D721Med (cell line): ENCODE measurements at regions not wholly inside any gene's neighbourhood (a gene's known extent, or its start where the extent isn't known, plus 50 kb on each side); places are given as distances from the start of the nearest gene placed in this dataset.
"Not testable (repeated sequence)": the region's sequence is repeated elsewhere in the genome, so short reads cannot be mapped to it uniquely, and the experiment has no call there.

Experiments
- DNase-seq: peaks from one replicate; pipeline ENCODE4 v3.0.0; 2011; ENCODE audit warnings: low spot score; ENCODE audit not compliant: insufficient read length
- FAIRE-seq: peaks from 2 replicates; lab custom pipeline; 2011; peaks lifted over from hg19 to GRCh38; lab: Jason Lieb, UNC
- TF ChIP-seq, protein P1 (sequence below): IDR thresholded peaks from 2 replicates; pipeline ENCODE4 v1.5.1; 2012; ENCODE audit warnings: mild to moderate bottlenecking, control low read depth; ENCODE audit not compliant: insufficient read depth; ENCODE audit errors: missing control alignments

- DNase-seq: no peak
- TF ChIP-seq, protein P1, sequence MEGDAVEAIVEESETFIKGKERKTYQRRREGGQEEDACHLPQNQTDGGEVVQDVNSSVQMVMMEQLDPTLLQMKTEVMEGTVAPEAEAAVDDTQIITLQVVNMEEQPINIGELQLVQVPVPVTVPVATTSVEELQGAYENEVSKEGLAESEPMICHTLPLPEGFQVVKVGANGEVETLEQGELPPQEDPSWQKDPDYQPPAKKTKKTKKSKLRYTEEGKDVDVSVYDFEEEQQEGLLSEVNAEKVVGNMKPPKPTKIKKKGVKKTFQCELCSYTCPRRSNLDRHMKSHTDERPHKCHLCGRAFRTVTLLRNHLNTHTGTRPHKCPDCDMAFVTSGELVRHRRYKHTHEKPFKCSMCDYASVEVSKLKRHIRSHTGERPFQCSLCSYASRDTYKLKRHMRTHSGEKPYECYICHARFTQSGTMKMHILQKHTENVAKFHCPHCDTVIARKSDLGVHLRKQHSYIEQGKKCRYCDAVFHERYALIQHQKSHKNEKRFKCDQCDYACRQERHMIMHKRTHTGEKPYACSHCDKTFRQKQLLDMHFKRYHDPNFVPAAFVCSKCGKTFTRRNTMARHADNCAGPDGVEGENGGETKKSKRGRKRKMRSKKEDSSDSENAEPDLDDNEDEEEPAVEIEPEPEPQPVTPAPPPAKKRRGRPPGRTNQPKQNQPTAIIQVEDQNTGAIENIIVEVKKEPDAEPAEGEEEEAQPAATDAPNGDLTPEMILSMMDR: no peak
- no peak for FAIRE-seq
These were observed 135.0 kb upstream of the PRR16 start for GRCh38 chr5:120329095-120329494.

DNA sequence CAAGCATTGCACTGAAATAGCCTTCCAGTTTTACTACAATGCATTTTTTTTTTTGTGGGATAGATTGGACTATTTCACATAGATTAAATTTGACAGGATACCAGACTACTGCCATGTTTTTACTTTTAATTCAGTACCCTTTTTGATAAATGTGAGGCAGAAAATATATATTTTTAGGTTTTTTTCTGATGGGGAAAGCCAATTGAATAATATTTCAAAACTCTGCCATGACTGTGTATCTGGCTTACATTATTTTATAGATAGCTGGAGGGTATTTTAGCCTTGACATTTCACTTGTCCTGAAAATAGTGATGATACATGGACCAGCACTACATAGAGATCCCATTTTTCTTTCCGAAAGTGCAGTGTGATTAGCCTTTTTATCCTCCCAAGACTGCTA is 133.5 kb upstream of the PRR16 start:
- DNase-seq (no peak), FAIRE-seq (no peak)
- TF ChIP-seq, protein P1: no peak

GRCh38 chr5:120344181-120344580 is 119.9 kb upstream of the PRR16 start:
- FAIRE-seq: no peak
- TF ChIP-seq, protein P1: no peak
- no peak for DNase-seq

GRCh38 chr5:120345947-120346346 is 118.2 kb upstream of the PRR16 start:
- FAIRE-seq (no peak), DNase-seq (no peak)
- TF ChIP-seq, protein P1: no peak

DNA sequence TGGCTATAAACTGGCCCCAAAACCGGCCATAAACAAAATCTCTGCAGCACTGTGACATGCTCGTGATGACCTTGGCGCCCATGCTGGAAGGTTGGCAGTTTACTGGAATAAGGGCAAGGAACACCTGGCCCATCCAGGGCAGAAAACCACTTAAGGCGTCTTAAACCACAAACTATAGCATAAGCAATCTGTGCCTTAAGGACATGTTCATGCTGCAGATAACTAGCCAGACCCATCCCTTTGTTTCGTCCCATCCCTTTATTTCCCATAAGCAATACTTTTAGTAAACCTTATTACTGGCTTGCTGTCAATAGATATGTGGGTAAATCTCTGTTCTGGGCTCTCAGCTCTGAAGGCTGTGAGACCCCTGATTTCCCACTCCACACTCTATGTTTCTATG is 113.0 kb upstream of the PRR16 start:
- not testable (repeated sequence) for DNase-seq, FAIRE-seq

DNA sequence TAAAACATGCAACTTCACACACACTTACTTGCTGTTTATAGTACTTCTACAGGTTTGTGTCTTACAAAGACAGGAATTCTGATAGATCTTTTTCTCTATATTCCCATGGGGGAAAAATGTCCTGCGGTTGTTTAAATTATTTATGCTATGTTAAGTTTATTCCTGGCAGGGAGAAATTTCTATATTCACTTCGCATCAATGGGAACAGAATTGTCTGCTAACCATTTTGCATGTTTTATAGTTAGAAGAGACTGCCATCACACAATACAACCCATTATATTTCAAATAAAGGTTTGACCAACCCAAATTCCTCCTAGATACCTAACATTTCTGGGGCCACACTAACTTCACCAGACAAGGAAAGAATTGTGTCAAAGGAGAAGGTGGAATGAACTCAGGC is 110.0 kb upstream of the PRR16 start:
- no peak for FAIRE-seq
- TF ChIP-seq, protein P1: no peak
- no peak for DNase-seq

GRCh38 chr5:120358949-120359348 is 105.2 kb upstream of the PRR16 start:
- FAIRE-seq (no peak), DNase-seq (no peak)
- TF ChIP-seq, protein P1: no peak

DNA sequence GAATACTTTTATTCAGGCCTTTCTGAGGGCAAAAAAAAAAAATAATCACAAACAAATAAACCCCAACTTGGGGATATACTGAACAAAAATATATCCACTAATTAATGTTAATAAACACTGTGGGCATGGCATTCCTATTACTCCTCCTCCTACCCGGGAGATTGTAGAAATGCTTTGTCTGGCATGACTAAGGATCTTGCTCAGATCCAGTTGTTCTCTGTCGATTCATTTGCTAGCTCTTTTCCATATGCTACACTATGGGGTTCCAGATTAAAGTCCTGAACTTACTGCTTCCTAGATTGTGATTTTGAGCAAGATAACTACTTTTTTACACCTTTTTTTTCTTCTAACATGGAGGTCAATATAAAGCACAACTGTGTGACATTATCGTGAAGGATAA is 102.2 kb upstream of the PRR16 start:
- FAIRE-seq: no peak
- DNase-seq: no peak
- TF ChIP-seq, protein P1: no peak
